ENCODE measurements at regions not wholly inside any gene's neighbourhood (a gene's known extent, or its start where the extent isn't known, plus 50 kb on each side); places are given as distances from the start of the nearest gene placed in this dataset.

GRCh38 chr5:125699860-125700259 lies 723.3 kb upstream of the GRAMD2B start:
- DNase-seq (no peak), ATAC-seq (peak in 1 of 2 donors; percentile 86)
- H3K27ac ChIP-seq, result peak overlapping the region; percentile 34
- peaks cover 9% of the 10 kb centered on the region for H3K9me3 ChIP-seq
- H3K4me1 ChIP-seq, result peaks cover 7% of the 10 kb centered on the region
- intact Hi-C loops (cut with DNase I), result no loop called here
- no peaks in the 10 kb centered on the region for H3K36me3 ChIP-seq
- H3K27me3 ChIP-seq (ENCODE audit: low read depth), result no peaks in the 10 kb centered on the region
- H3K4me3 ChIP-seq, result peak overlapping the region; percentile 8
- no peak for TF ChIP-seq CTCF (IDR thresholded peaks at IDR 0.05)

GRCh38 chr5:125700380-125700861 lies 722.8 kb upstream of the GRAMD2B start:
- TF ChIP-seq CTCF (IDR thresholded peaks at IDR 0.05), result no peak
- ATAC-seq (peak in 1 of 2 donors; percentile 68), DNase-seq (no peak)
- Histone ChIP-seq H3K27ac (peak overlapping the region; percentile 34), H3K4me3 (peak overlapping the region; percentile 8), H3K36me3 (no peaks in the 10 kb centered on the region), H3K9me3 (peaks cover 9% of the 10 kb centered on the region), H3K4me1 (peaks cover 7% of the 10 kb centered on the region), H3K27me3 (ENCODE audit: low read depth) (no peaks in the 10 kb centered on the region)
- intact Hi-C loops (cut with DNase I), result no loop called here

GRCh38 chr5:125703616-125704015 lies 719.6 kb upstream of the GRAMD2B start:
- Histone ChIP-seq H3K27me3 (ENCODE audit: low read depth) (no peaks in the 10 kb centered on the region), H3K9me3 (peaks cover 9% of the 10 kb centered on the region), H3K36me3 (no peaks in the 10 kb centered on the region), H3K4me3 (no peak overlapping the region), H3K4me1 (peaks cover 7% of the 10 kb centered on the region), H3K27ac (no peak overlapping the region)
- no peak for DNase-seq
- ATAC-seq, result no peak
- no peak for TF ChIP-seq CTCF (IDR thresholded peaks at IDR 0.05)
- intact Hi-C loops (cut with DNase I), result no loop called here

- ATAC-seq (no peak), DNase-seq (no peak)
- no peak overlapping the region for H3K4me3 ChIP-seq
- H3K4me1 ChIP-seq, result peaks cover 4% of the 10 kb centered on the region
- intact Hi-C loops (cut with DNase I), result no loop called here
- no peaks in the 10 kb centered on the region for H3K27me3 ChIP-seq (ENCODE audit: low read depth)
- no peaks in the 10 kb centered on the region for H3K36me3 ChIP-seq
- TF ChIP-seq CTCF (IDR thresholded peaks at IDR 0.05), result no peak
- no peak overlapping the region for H3K27ac ChIP-seq
- H3K9me3 ChIP-seq, result peaks cover 9% of the 10 kb centered on the region
Observed at GRCh38 chr5:125704888-125705287, 718.3 kb upstream of the GRAMD2B start.

- peaks cover 9% of the 10 kb centered on the region for H3K9me3 ChIP-seq
- ATAC-seq, result no peak
- intact Hi-C loops (cut with DNase I), result no loop called here
Observed at GRCh38 chr5:125708583-125708982, 714.6 kb upstream of the GRAMD2B start.

More at GRCh38 chr5:125708583-125708982, 714.6 kb upstream of the GRAMD2B start:
- no peaks in the 10 kb centered on the region for H3K4me1 ChIP-seq
- DNase-seq, result no peak
- no peaks in the 10 kb centered on the region for H3K27me3 ChIP-seq (ENCODE audit: low read depth)
- H3K4me3 ChIP-seq, result no peak overlapping the region
- H3K36me3 ChIP-seq, result no peaks in the 10 kb centered on the region
- H3K27ac ChIP-seq, result no peak overlapping the region
- no peak for TF ChIP-seq CTCF (IDR thresholded peaks at IDR 0.05)
